Left ventricle myocardium superior (tissue), 1 donor: ENCODE measurements at regions not wholly inside any gene's neighbourhood (a gene's known extent, or its start where the extent isn't known, plus 50 kb on each side); places are given as distances from the start of the nearest gene placed in this dataset.
"Not testable (repeated sequence)": the region's sequence is repeated elsewhere in the genome, so short reads cannot be mapped to it uniquely, and the experiment has no call there.

Experiments used
- ATAC-seq: fragments of 200-7000 bp; cut with Tn5 transposase; one replicate; pipeline ENCODE4 v1.9.1; 2020; ENCODE audit warnings: mild to moderate bottlenecking, moderate library complexity
- DNase-seq: peaks from one replicate; pipeline ENCODE4 v3.0.0-alpha.2; 2020
- intact Hi-C: fragments of 100-400 bp; cut with micrococcal nuclease; formaldehyde crosslinking; loops from one replicate; pipeline ENCODE4 v1.11.0; 2022
- donor health status: DM: no; HTN: yes; CAD: no; lungs with severe emphysema.

DNA sequence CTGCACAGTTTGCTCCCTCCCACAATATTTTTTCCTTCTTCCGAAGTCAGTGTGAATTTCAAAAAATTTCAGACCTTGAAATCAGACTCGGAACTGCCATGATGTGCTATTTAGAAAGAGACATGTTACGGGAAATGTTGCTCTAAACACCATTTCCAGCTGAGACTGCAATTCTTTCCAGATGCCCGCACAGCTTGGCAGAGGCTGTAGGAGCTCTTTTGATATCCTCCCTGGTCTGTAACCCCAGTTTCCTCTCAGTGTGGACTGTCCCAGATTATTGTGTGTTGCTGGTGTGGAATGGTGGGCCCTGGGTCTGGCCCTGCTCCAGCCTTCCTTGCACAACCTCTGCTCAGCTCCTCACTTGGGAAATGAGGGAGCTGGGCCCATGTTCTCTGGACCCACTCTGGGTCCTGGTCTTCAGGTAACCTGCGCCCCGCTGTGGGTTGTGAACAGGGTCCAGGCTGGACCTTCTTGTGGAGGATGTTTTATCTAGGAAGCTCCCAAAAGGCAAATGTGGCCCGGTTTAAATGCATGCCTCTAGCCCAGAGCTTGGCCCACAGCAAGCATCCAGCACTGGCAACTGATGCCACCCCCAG is 172.8 kb upstream of the CXCL12 start:
- intact Hi-C loops = no loop called here
- DNase-seq (no peak), ATAC-seq (no peak)

- intact Hi-C loops = no loop called here
- ATAC-seq (no peak), DNase-seq (no peak)
Observed at GRCh38 chr10:44558521-44558920, 173.6 kb upstream of the CXCL12 start.

GRCh38 chr10:44564361-44564760 is 179.5 kb upstream of the CXCL12 start:
- DNase-seq = no peak
- intact Hi-C loops = no loop called here
- no peak for ATAC-seq

- no peak for DNase-seq
- intact Hi-C loops = no loop called here
- ATAC-seq = no peak
Observed at GRCh38 chr10:44564790-44565189, 179.9 kb upstream of the CXCL12 start.

DNA sequence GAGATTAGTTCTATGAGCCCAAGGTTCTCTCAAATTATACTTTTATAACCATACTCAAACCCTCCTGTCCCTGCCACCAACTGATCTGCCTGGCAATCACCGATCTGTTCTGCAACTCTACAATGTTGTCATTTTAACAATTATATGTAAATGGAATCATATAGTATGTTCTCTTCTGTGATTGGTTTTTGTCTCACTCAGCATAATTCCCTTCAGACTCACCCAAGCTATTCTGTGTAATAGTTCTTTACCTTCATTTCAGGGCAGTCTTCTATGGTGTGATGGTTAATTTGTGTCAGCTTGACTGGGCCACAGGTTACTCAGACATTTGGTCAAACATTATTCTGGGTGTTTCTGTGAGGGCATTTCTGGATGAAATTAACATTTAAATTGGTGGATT is 181.9 kb upstream of the CXCL12 start:
- no peak for ATAC-seq
- no peak for DNase-seq
- intact Hi-C loops = no loop called here

DNA sequence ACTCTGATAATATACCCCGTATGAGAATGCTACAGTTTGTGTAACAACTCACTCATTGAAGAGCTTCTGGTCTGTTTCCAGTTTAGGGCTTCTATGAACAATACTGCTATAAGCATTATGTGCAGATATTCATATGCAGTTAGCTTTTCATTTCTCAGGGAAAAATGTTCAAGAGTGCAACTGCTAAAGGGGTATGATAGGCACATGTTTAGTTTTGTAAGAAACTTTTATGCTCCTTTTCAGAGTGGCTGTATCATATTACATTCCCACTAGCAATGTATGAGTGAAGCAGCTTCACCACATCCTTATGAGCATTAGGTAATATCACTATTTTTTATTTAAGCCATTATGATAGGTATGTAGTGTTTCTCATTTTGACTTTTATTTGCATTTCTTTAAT is 182.6 kb upstream of the CXCL12 start:
- ATAC-seq (no peak), DNase-seq (no peak)
- intact Hi-C loops = no loop called here

DNA sequence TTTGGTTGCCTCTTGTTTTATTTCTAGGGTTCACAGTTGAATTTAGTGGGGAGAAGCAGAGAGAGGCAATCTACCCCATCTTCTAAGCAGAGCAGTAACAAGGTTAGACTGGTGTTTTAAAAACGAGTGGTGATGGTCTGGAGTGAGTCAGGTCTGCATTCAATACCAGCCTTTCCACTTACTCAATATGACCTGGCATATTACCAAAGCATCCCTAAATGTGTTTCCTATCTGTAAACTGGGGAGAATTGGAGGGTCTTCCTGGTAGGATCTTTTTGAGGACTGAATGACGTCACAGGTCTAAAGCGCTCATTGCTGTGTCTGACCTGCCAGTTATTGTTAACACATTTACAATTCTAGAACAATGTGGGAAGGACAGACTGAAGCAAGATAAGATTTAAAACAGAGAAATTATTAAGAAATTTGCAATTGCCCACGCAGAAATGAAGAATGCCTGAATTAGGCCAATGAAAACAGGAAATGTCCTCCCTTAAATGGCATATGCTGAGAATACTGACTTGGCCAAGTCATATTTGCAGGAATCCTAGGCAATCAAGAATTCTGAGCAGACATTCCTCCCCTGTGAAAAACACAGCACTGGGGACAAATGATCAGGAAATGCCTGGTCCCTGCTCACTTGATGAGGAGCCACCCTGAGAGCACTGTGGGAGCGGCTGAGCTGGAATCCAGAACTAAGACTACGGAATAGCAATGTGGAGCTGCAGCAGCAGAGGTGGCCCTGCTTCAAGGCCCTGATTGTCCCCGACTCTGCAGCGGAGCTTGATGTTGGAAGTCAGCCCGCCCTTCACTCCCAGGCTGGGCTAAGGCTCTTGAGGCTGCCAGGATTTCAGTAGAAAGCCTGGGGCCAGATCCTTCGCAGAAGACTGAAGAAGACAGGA is 184.5 kb upstream of the CXCL12 start:
- DNase-seq (peak; percentile 51), ATAC-seq (peak; percentile 92)

DNA sequence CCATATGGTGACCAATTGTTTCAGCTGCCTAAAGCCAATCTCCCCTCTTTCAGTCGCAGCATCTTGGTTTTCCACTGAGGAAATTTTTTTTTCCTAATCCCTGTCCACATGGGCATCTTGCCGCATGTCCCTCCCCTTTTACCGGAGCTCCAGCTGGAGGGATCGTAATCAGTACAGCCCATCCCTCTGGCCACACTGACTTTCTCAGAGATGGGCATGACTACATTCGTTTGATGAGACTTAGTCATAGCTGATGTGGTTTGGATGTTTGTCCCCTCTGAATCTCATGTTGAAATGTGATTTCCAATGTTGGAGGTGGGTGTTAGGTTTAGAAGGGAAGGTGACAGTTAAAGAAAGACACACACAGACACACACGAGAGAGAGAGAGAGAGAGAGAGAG is 186.8 kb upstream of the CXCL12 start:
- ATAC-seq (no peak), DNase-seq (no peak)
- intact Hi-C loops = no loop called here

More for the DNA sequence above, 184.5 kb upstream of the CXCL12 start:
- intact Hi-C loops = no loop called here

DNA sequence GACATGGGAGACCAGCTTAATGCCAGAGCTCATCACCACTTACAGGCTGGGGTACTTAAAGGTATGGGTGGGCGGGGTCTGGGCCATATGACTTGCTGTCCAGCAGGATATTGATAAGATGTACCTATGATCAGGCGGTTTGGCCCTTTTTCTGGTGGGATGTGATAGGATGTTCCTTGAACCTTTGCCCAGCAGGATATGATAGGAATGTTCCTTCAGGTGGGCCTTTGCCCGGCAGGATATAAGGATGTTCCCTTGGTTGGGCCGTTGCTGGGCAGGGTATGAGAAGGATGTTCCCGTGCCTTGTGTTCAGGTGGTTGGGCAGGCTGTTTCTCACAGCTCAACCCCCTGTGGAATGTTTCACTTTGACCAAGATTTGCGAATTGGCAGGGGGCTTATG is 187.2 kb upstream of the CXCL12 start:
- ATAC-seq (no peak), DNase-seq (no peak)
- intact Hi-C loops = no loop called here

GRCh38 chr10:44573821-44574220 is 188.9 kb upstream of the CXCL12 start:
- intact Hi-C loops = no loop called here
- DNase-seq = no peak
- ATAC-seq = no peak

DNA sequence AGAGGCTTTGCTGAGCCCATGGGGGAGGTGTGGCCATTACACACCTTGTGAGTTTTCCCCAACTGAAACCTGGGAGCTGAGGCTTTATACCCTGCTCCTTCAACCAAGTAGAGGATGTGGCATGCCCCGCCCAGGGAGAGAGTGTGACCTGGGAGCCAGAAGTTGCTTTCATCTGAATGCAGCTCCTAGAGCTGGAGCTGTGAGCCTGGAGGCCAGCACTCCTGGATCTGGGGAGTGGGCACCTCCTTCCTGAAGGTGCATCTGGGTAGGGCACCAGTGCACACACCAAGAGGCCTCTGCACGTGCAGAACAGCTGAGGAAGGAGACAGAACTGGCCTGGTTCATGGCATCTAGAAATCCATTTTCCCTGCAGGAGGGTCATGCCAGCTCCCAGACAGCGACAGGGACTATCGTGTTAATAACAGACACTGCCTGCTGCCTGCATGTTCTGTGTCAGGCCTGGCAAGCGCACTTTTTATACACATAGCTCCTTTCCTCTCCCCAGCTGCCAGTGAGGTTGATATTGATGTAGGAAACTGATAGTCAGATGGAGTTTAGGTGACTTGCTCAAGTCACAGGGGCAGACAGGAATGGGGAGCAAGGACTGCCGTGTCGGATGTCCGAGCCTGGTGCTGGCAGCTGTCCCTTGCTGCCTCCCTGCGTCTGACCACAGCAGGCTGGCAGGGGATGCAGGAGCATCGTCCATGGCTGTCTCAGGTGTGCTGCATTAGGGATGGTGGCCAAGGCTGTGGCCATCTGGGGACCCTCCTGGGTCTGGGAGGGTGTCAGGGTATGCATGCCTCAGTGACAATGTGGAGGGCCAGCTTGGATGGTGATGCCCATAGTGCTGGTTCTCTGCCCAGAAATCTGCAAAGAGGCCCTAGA is 189.9 kb upstream of the CXCL12 start:
- ATAC-seq = no peak
- no peak for DNase-seq
- intact Hi-C loops = no loop called here

DNA sequence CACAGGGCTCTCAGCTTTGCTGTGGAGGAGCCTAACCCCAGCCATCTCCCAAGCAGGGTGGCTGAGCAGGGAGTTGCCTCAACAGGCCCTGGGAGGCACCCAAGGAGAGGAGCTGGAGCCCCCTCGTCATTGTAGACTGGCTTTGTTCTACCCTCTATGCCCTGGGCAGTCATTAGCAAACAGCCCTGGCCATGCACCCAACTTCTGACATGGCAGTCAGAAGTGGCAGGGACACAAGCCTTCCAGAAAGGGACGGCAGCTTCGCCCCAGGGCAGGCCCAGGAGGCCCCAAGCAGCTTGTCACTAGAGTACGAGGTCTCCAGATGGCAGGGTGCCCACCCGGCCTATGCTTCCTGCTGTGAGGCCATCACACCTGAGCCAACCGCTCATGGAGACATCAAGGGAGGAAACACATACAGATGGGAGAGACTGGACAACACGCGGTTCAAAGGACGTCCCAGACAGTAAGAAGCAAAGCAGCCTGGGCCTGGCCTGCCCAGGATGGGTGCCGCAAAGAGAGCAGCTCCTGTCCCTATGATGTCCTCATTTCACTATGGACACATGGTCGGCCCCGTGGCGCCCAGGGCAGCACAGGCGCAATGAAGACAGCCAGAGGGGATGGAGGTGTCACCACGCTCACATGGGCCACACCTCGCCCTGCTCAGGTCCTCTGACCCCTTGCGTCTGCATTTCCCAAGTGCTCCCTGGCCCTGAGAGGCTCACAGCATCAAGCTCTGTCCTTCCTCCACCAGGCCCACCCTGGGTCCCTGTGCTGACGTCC is 190.9 kb upstream of the CXCL12 start:
- DNase-seq = no peak
- no peak for ATAC-seq
- intact Hi-C loops = no loop called here

- intact Hi-C loops = no loop called here
- DNase-seq = peak; percentile 63
Observed at GRCh38 chr10:44576702-44577191, 191.8 kb upstream of the CXCL12 start.

GRCh38 chr10:44577533-44577932 is 192.6 kb upstream of the CXCL12 start:
- intact Hi-C loops = no loop called here
- ATAC-seq = no peak
- no peak for DNase-seq

More at GRCh38 chr10:44576702-44577191, 191.8 kb upstream of the CXCL12 start:
- peak; percentile 95 for ATAC-seq

DNA sequence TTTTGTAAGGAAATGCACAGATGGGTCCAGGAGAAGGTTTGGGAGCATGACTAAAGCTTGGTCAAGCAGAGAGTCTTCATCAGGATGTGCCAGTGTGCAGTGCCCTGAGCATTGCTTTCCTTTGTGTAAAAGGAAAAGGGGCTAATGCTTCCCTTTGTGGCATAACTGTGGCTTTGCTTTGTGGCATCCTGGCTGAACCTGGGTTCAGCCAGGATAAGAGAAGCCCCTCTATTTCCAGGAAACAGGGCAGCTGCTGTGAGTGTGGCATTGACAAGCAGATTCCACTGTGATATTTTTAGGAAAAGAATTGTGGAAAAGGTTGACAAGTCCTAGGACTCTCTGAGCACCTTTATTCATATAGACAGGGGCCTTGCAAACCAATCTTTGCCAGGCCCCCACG is 193.4 kb upstream of the CXCL12 start:
- intact Hi-C loops = no loop called here
- ATAC-seq (no peak), DNase-seq (no peak)

GRCh38 chr10:44578963-44579362 is 194.1 kb upstream of the CXCL12 start:
- intact Hi-C loops, DNase-seq, ATAC-seq: not testable (repeated sequence)

- ATAC-seq = peak; percentile 55
Observed at GRCh38 chr10:44581996-44582395, 197.1 kb upstream of the CXCL12 start.

GRCh38 chr10:44587488-44588318 is 202.8 kb upstream of the CXCL12 start:
- ATAC-seq = no peak
- intact Hi-C loops = no loop called here
- no peak for DNase-seq

More at GRCh38 chr10:44581996-44582395, 197.1 kb upstream of the CXCL12 start:
- DNase-seq = no peak
- intact Hi-C loops = no loop called here
